GM12864 (cell line): ENCODE measurements at regions not wholly inside any gene's neighbourhood (a gene's known extent, or its start where the extent isn't known, plus 50 kb on each side); places are given as distances from the start of the nearest gene placed in this dataset.
A peak's percentile ranks its signal among the peaks of the same experiment; 100 is the strongest.

Experiments
- DNase-seq: peaks from one replicate; pipeline ENCODE4 v3.0.0-alpha.2; 2011; ENCODE audit warnings: low read depth
- H3K4me3 ChIP-seq: 2 replicates; pipeline ENCODE4 v1.5.1; 2011; ENCODE audit warnings: mild to moderate bottlenecking, low read depth, low read length, control low read depth
- CTCF ChIP-seq: IDR thresholded peaks from 2 replicates; pipeline ENCODE4 v1.5.1; 2011; ENCODE audit warnings: low read depth, mild to moderate bottlenecking, moderate library complexity, low read length, control low read depth, inconsistent platforms; ENCODE audit errors: missing control alignments

- TF ChIP-seq CTCF, result no peak
- DNase-seq, result no peak
- peak overlapping the region; percentile 28; the same call in 1 of the 2 replicates for H3K4me3 ChIP-seq
These were observed 197.7 kb downstream of the BCAS1 start for GRCh38 chr20:53872561-53873229.

GRCh38 chr20:53872081-53872541 lies 198.3 kb downstream of the BCAS1 start:
- no peak for TF ChIP-seq CTCF
- no peak for DNase-seq
- H3K4me3 ChIP-seq, result no peak overlapping the region

- no peak overlapping the region for H3K4me3 ChIP-seq
- DNase-seq, result no peak
- TF ChIP-seq CTCF, result no peak
These were observed 198.9 kb downstream of the BCAS1 start for GRCh38 chr20:53871541-53871940.

GRCh38 chr20:53870426-53871315 lies 199.7 kb downstream of the BCAS1 start:
- no peak for DNase-seq
- H3K4me3 ChIP-seq, result no peak overlapping the region
- TF ChIP-seq CTCF, result no peak

- peak; percentile 83 for DNase-seq
- H3K4me3 ChIP-seq, result no peak overlapping the region
These were observed 200.7 kb downstream of the BCAS1 start for GRCh38 chr20:53869466-53870258.

More at GRCh38 chr20:53869466-53870258, 200.7 kb downstream of the BCAS1 start:
- peak; percentile 88 for TF ChIP-seq CTCF
